ENCODE measurements at regions not wholly inside any gene's neighbourhood (a gene's known extent, or its start where the extent isn't known, plus 50 kb on each side); places are given as distances from the start of the nearest gene placed in this dataset.
A peak's percentile ranks its signal among the peaks of the same experiment; 100 is the strongest.

DNA sequence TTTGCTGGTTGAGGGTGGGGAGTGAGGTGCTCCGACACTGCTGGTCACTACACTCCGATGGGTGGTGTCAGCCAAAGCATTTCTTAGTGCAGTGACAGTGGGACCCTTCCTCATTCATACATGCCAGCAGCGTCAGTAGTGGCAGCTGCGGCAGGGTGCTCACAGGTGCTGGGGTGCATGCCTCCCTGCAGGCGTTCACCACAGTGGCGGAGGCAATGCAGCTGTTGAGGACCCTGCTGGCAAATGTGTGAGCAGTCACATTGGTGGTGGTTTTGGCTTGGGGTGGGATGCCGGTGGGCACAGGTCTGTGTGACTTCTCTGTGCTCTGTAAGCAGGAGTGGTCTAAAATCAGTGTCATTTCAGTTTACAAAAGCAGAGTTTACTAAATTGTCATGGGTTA, 464.6 kb downstream of the FUT8 start:
- no peak for DNase-seq (ENCODE audit: low read depth)

DNA sequence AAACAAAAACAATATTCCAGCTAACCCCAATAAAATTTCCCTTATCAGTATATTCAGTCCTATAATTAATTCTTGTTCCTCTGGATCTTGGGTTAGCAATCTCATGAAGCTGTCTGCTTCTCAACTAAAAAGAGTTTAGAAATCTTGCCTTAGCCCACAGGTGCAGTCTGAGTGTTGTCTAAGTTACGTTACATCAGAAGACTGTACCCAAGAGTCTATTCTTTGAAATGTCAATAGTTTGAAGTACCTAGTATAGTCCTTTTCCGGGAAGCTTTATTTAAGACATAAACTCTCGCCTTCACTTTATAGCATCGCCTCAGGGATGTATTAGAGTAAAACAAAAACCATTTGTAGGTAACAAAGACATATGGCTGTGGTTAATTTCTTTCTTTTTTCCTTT, 465.1 kb downstream of the FUT8 start:
- no peak for DNase-seq (ENCODE audit: low read depth)

DNA sequence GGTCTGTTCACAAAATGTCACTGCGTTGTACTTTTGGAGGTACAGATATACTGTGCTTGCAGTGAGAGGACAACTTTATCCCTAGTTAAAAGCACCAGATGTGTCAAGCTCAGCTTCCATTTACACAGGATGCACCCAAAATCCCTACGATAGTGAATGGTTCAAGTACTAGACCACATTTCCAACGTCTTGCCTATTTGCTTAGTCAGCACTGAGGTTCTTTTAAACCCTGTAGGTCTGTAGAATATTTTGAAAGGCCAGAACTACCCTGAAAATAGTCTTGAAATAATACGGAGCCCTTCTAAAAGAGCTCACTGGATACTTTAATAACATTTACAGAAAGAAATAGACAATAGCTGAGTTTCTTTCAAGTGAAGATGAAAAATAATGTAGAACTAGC, 466.1 kb downstream of the FUT8 start:
- no peak for DNase-seq (ENCODE audit: low read depth)

DNA sequence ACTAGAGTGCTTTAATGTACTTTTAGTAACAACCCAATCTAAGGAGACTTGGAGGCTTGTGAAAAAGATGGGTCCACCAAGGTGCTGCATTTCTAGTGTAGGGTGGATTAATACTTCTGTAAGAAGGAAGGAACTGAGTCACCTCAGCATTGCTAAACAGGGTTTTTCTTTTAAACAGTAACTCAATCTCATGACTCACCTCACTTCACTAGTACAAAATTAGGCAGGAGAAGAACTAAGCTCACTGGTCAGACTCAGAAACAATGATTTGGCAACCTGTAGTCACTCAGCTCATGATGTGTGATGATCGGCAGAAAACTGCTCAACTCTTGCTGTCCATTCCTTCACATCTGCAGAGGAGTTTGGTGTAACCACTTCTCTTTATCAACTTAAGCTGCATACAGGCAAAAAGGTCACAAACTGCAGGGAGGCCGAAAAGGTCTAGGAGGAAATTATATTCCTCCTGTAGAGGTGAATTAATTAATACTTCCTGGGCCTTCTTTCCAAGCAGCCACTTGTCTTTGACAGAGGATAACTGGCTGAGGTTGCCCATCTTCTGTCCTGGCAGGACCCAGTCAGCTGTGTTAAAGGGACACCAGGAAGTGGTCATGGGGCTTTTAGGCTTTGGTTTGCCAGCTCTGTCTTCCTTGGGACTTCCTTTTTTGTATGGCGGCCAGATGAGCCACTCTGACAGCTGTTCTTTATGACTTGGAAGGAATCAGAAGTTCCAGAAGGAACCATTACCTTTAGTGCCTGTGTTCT, 466.9 kb downstream of the FUT8 start:
- DNase-seq (ENCODE audit: low read depth), result no peak

DNA sequence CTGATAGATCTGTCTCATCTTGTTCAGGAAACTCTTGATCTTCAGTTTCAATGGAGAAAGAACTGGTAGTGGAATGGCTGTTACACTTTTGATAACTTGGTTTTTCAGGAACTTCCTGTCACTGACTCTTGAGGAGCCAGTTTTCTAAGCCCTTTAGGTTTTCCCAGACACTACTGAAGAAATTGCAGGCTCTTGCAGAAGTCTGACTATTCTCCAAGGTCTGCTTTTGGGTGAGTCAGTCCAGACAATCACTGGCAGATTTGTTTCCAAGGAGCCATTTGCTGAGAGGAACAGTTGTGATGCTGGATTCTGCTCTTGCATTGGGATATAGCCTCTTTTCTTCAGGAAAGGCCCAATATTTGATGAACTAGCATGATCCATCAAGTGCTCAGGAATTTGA, 468.0 kb downstream of the FUT8 start:
- DNase-seq (ENCODE audit: low read depth), result no peak

DNA sequence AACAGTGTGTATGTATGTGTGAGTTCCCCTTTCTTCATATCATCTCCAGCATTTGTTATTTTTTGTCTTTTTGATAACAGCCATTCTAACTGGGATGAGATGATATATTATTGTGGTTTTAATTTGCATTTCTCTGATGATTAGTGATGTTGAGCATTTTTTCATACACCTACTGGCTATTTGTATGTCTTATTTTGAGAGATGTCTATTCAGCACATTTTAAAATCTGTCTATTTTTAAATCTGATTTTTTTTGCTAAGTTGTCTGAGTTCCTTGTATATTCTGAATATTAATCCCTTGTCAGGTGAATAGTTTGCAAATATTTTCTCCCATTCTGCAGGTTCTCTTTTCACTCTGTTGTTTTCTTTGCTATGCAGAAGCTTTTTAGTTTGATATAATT, 469.1 kb downstream of the FUT8 start:
- DNase-seq (ENCODE audit: low read depth), result no peak

DNA sequence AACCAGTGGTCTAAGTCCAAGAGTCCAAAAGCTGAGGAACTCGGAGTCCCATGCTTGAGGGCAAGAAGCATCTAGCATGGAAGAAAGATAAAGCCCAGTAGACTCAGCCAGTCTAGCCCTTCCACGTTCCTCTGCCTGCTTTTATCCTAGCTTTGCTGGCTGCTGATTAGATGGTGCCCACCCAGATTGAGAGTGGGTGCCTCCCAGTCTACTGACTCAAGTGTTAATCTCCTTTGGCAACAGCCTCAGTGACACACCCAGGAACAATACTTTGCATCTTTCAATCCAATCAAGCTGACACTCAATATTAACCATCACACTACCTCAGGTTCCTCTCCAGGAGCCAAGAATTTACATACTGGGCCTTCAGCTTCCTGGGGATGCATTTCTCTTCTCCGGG, 476.1 kb downstream of the FUT8 start:
- no peak for DNase-seq (ENCODE audit: low read depth)

DNA sequence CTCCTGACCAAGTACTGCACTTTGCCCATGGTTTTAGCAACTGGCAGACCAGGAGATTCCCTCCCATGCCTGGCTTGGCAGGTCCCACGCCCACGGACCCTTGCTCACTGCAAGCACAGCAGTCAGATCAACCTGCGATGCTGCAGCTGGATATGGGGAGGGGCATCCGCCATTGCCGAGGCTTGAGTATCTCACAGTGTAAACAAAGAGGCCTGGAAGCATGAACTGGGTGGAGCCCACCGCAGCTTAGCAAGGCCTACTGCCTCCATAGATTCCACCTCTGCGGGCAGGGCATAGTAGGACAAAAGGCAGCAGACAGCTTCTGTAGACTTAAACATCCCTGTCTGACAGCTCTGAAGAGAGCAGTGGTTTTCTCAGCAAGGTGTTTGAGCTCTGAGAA, 479.8 kb downstream of the FUT8 start:
- no peak for DNase-seq (ENCODE audit: low read depth)

DNA sequence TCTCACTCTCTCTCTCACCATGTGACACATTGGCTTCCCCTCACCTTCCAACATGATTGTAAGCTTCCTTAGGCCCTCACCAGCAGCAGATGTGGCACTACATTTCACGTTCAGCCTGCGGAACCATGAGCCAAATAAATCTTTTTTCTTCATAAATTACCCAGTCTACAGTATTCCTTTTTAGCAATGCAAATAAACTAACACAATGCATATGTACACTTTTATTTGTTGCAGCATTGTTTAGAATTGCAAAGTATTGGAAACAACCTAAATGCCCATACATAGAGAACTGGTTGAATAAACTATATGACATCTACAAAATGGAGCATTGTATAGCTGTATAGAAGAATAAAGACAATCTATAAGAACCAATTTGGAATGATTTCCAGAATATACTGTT, 487.6 kb downstream of the FUT8 start:
- DNase-seq (ENCODE audit: low read depth), result no peak

DNA sequence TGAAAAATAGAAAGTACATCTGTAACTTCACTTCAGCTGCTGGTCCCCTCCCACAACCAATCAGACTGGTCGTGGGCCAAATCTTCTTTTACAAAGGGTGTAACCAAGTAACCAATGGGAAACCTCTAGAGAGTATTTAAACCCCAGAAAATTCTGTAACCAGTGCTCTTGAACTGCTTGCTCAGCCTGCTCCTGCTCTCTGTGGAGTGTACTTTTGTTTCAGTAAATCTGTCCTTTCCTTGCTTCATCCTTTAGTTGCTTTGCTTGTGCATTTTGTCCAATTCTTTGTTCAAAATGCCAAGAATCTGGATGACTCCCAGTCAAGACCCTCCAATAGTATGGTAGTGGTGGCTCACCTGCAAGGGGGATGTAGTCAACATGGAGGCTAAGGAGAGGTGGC, 489.1 kb downstream of the FUT8 start:
- no peak for DNase-seq (ENCODE audit: low read depth)

DNA sequence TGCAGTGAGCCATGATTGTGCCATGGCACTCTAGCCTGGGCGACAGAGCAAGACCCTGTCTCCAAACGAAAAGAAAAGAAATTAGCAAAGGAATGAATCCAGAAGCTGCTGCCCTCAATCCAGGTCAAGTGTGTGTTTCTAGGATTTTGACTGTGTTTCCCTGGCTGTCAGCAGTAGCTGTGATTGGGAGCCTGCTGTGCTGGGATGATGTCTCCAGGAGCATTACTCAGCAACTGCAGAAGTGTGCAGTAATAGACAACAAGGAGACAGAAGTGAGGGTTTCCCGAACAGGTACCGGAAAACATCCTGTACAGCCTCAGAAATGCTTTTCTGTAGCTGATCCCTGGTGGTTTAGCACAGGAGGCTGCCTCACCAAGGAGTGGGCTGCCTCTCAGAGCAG, 492.5 kb downstream of the FUT8 start:
- no peak for DNase-seq (ENCODE audit: low read depth)

DNA sequence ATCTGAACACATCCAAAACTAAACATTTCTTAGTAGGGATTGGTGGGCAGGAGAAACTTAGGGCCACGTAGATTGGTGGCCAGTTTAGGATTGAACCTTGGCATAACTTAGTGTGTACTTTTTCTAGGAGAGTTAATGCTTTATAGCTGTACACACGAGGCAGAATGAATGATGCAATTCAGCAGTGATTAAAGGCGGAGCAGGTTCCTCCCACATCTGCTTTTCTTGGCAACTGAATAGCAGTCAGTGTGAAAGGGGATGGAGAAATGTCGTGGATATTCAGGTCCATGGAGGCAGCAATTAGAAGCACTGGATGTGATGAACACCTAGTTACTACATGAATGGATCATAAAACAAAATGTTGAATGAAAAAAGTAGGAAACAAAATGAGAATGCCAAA, 493.8 kb downstream of the FUT8 start:
- no peak for DNase-seq (ENCODE audit: low read depth)

DNA sequence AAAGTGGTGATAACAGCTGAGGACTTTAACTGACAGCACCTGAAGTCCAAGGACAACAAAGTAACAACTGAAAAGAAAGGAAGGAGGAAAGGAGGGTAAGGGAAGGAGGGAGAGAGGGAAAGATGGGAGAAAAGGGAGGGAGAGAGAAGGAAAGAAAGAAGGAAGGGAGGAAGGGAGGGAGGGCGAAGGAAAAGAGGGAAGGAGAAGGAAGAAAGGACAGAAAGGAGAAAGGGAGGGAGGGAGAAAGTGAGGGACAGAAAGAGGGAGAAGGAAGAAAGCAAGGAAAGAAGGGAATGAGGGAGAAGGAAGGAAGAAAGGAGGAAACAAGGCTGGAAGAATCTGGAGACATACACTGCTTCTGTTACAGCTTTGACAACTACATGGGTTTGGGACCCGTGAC, 494.4 kb downstream of the FUT8 start:
- no peak for DNase-seq (ENCODE audit: low read depth)

DNA sequence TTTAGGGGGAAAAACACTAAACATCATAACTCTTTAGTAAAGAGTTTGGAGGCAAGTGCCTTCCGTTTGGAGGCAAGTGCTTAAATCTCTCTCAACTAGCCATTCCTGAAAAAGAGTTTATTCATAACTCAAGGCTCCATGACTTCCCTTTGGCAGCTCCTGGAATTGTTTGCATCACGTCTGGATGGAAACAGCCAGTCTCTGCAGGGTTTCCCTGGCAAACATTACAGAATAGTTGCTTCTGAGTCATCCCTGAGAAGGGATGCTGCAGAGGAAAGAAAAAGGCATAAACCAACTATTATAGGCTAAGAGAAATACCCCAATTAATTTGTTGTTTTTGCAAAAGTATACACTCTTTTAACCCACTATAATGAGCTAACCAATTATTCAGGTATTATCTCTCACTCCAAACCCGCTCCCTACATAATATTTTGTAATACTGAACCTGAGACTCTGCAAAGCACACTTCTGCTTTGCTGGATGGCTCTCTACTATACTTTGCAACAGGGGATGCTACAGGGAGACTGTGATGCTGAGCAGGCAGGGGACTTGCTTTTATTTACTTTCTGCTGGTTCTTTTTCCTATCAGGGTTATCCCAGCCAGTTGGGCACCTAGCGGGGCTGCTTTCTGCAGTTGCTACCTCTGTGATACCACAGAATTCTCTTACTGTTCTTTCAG, 497.7 kb downstream of the FUT8 start:
- DNase-seq (ENCODE audit: low read depth), result no peak

DNA sequence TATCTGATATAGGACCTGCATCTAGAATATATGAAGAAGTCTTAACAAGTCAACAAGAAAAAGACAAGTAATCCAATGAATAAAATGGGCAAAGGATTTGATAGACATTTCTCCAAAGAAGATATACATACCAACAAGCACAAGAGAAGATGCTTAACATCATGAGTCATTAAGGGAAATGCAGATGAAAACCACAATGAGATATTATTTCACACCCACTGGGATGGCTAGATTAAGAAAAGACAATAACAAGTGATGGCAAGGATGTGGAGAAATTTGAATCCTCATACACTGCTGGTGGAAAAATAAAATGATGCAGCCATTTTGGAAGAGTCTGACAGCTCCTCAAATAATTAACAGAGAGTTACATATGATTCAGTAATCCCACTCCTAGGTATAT, 502.6 kb downstream of the FUT8 start:
- no peak for DNase-seq (ENCODE audit: low read depth)

DNA sequence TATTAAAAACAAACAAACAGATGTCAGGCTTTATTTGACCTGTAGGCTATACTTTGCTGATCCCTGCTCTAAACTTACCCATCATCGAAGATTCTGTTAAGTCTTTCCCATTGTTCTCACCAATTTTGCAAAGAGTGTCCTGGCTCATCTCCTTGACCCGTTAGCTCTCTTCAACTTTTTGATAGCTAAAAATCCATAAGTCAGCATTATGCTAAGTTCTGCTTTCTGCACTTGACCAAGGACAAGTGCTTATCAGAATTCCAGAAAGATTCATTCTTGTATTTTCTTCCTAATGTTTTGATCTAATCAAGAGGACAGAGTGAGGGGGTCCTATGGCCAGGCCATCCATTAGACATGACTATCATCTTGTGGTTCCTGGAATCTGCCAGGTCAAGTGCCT, 503.5 kb downstream of the FUT8 start:
- DNase-seq (ENCODE audit: low read depth), result no peak

DNA sequence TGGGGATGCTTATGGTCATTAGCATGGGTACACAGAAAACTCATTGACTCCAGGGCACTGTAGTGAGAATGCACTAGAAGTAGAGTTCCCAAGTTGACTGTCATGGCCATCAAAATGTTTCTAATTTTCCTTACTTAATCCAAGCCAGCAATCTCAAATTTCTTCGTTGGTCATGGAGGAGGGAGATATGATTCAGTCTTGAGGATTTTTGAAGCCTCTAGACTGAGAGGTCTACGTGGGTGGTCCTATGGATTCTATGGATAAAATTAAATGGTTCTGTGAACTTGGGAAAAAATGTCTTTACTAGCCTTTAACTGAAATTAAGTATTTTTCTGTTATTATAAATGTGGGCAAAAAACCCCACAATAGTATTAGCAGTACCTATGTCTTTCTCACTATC, 508.5 kb downstream of the FUT8 start:
- DNase-seq (ENCODE audit: low read depth), result no peak

DNA sequence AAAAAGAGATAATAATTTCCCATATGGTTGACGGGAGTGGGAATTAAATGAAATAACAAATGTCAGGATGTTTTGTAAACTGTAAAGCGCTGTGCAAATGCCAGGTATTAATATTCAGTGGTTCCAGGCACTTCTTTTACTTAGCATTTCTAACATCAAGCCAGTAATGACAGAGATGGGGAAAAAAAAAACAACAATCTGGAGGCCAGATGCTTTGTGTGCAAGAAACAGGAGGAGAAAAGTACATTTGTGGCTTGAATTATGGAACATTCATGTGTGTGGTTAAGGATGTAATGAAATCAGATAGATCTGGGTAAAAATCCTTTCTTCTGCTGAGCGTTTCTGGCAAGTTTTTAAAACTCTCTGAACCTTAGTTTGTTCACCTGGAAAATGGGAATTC, 509.6 kb downstream of the FUT8 start:
- no peak for DNase-seq (ENCODE audit: low read depth)

DNA sequence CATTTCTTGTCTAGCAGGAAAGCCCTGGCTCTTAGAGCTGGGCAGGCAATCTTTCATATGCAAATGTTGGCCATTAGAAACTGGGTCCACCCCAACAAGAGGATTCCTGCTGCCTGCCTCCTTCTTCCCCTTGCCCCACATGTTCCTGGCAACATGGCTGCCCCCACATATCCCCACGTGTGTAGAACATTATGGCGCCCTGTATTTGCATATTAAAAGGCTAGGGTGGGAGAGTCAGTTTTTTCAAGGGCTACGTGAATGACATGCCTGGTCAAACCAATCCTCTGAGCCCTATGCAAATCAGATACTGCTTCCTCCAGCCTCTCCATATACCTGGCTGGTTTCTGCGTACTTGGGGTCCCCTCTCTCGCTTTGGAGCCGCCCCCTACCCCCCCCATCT, 514.0 kb downstream of the FUT8 start:
- no peak for DNase-seq (ENCODE audit: low read depth)

DNA sequence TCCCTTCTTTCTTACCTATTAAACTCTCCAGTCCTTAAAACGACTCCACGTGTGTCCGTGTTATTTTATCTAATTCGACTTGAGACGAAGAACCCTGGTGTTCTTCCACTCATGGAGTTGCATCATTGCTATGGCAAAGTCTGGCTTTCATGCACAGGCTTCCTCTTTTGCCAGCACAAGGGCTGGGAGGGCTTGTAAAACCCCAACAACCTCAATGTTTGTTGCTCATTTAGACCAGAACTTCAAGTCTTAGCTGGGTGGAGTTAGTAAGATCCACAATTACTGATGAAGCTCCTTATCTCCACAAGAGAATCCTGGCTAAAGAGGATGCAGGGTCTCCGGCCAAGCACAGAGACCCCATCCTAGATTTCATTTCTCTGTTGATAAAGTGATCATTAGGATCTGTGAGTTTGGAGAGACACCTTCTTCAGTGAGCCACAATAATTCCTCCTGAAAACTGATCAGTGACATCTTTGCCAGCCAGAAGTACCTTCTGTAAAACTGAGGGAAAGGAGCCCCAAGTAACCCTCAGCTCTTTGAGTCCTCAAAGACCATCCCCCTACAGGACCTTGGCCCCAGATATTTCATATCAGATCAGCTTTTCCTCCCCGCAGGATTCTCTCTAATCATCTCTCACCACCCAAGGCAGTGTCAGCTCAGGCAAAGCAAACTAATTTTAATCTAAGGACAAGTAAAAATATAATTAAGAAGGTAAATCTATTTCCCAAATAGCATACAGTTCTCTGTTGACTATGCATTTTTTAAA, 514.6 kb downstream of the FUT8 start:
- no peak for DNase-seq (ENCODE audit: low read depth)

DNA sequence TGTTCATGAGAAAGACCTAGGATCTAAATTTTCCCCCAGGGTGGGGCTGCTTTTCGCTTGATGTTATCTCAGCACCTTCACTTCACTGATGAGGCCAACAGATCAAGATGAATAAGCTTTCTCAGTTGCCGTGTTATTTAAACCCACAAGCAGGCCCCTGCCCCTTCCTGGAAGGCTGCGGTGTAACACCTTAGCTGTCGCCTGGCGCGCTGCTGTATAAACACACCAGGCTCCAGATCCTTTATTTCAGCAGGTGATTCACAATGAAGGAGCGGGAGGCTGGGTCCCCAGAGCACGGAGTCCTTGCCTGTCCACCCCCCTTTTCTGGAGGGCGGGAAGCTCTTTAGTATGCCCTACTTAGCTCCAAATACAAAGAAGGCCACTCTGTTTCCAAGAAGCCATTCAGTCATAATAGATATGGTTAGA, 515.4 kb downstream of the FUT8 start:
- peak; percentile 20 for DNase-seq (ENCODE audit: low read depth)

DNA sequence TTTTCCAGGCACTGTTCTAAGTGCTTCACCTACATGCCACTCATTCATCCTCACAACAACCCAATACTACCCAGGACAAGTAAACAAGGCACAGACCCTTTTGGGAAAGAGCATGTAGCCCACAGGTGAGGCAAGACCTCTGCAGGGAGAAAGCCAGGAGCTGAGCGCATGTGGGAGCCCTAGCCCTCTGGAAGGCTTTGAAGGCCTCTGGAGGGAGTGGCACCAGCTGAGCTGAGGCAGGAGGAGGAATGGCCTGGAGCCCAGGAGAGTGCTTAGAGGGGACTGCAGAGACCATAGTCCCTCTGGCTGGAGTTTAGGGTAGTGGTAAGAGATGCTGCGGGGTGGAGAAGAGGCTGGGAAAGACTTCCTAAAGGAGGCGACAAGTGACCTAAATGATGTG, 516.5 kb downstream of the FUT8 start:
- no peak for DNase-seq (ENCODE audit: low read depth)

DNA sequence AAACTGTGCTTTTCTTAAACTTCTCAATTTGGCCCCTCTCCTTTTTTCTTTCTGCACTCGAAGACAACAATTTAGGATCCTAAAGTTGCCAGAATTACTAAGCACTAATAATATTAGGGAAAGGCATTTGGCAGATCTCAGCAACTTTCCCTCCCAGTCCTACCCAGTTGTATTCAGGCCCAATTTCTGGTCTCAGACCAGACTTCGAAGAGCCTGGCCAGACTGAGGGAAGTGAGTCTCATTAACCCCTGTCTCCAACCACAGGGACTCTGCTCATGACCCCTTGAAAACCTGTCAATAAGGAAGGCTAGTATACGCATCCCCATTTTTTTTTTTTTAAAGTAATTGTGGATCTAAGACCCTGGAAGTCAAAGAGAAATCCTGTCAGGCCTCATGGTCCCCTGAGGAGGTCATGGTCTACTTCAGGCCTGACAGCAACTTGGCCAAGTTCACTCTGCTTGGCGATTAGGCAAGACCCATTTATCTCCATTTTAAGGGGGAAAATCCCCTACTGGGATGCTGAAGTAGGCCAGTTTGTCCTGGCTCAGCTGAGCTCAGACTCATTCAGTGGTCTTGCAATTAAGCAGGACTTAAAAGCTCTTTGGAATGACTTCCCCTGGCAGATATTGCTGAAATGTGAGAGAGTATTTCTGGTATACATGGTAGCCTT, 521.0 kb downstream of the FUT8 start:
- no peak for DNase-seq (ENCODE audit: low read depth)

Data from T follicular helper cell (primary cell).